ENCODE measurements at regions not wholly inside any gene's neighbourhood (a gene's known extent, or its start where the extent isn't known, plus 50 kb on each side); places are given as distances from the start of the nearest gene placed in this dataset.

GRCh38 chr13:72505376-72505775 lies 222.1 kb downstream of the MZT1 start:
- H3K36me3 ChIP-seq: no peaks in the 10 kb centered on the region
- H3K27me3 ChIP-seq: no peaks in the 10 kb centered on the region
- H3K9me3 ChIP-seq: no peaks in the 10 kb centered on the region
- no peak overlapping the region for H3K4me3 ChIP-seq
- TF ChIP-seq CTCF (IDR thresholded peaks at IDR 0.05) (no peak), POLR2A (IDR thresholded peaks at IDR 0.05) (no peak), EP300 (IDR thresholded peaks at IDR 0.05) (no peak)
- H3K27ac ChIP-seq: no peak overlapping the region
- DNase-seq: no peak
- intact Hi-C loops (cut with DNase I): no loop called here
- no peaks in the 10 kb centered on the region for H3K4me1 ChIP-seq (ENCODE audit: insufficient read depth)

DNA sequence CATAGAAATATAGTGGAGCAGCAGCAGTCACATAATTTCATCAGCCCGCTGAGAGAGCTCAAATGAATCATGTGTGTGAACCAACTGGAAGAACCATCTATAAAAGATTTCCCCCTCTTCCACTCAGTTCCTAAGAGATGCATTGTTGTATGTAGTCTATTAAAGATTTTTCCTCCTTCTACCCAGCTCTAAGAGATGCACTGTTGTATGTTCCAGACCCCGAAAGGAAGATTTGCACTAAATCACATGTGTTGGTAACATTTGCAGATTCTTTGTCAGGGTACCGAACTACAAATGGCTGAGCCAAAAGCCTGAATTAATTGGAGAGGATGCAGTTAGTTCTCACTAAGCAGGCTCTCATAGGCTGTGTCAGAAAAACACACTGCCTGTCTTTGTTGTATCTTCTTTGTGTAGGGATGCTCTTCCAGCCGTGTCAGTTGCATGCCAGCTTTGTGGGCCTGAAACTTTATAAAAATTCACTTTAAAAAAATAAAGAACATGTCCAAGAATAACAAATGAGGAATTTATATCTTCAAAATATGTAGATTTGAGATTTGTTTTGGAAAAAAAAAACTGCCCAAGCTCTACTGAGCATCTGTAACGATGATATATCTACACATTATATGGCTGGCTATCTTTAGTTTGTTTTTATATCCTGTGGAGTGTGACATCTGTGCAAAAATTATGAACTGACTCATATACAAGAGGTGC lies 223.1 kb downstream of the MZT1 start:
- 50 to 53% (median 52%) methylated on average over 5 of the region's 5 CpGs for WGBS, 3 donors
- intact Hi-C loops (cut with DNase I): no loop called here
- TF ChIP-seq CTCF (IDR thresholded peaks at IDR 0.05) (no peak), EP300 (IDR thresholded peaks at IDR 0.05) (no peak), POLR2A (IDR thresholded peaks at IDR 0.05) (no peak)
- no peaks in the 10 kb centered on the region for H3K4me1 ChIP-seq (ENCODE audit: insufficient read depth)
- no peaks in the 10 kb centered on the region for H3K27me3 ChIP-seq
- no peak overlapping the region for H3K27ac ChIP-seq
- no peaks in the 10 kb centered on the region for H3K36me3 ChIP-seq
- H3K9me3 ChIP-seq: no peaks in the 10 kb centered on the region
- no peak for DNase-seq
- no peak overlapping the region for H3K4me3 ChIP-seq

GRCh38 chr13:72500851-72501250 lies 226.6 kb downstream of the MZT1 start:
- H3K4me1 ChIP-seq (ENCODE audit: insufficient read depth): no peaks in the 10 kb centered on the region
- no peaks in the 10 kb centered on the region for H3K36me3 ChIP-seq
- 82 to 94% (median 89%) methylated on average over 2 of the region's 2 CpGs for WGBS, 3 donors
- H3K27ac ChIP-seq: no peak overlapping the region
- H3K4me3 ChIP-seq: no peak overlapping the region
- TF ChIP-seq EP300 (IDR thresholded peaks at IDR 0.05): no peak
- no peak for TF ChIP-seq CTCF (IDR thresholded peaks at IDR 0.05)
- TF ChIP-seq POLR2A (IDR thresholded peaks at IDR 0.05): no peak
- DNase-seq: no peak
- intact Hi-C loops (cut with DNase I): no loop called here
- H3K27me3 ChIP-seq: no peaks in the 10 kb centered on the region
- no peaks in the 10 kb centered on the region for H3K9me3 ChIP-seq

DNA sequence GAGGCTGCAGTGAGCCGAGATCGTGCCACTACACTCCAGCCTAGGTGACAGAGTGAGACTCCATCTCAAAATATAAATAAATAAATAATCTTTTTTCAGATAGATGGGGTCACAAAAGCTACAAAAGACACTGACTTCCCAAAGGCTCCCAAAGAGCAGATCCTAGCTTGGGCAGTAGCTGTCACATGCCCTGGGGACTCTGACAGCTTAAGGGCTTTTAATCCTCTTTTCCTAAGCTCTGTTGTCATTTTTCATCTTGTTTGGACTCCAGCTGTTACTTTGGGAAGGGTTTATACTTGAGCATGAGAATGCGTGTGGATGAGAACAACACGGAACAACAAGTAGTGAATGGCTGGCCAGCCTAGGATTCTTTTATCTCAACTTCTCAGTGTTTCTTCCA lies 231.7 kb downstream of the MZT1 start:
- H3K36me3 ChIP-seq: no peaks in the 10 kb centered on the region
- intact Hi-C loops (cut with DNase I): no loop called here
- TF ChIP-seq EP300 (IDR thresholded peaks at IDR 0.05) (no peak), POLR2A (IDR thresholded peaks at IDR 0.05) (no peak), CTCF (IDR thresholded peaks at IDR 0.05) (no peak)

More for the DNA sequence above, 231.7 kb downstream of the MZT1 start:
- Histone ChIP-seq H3K27me3 (no peaks in the 10 kb centered on the region), H3K27ac (no peak overlapping the region), H3K9me3 (no peaks in the 10 kb centered on the region), H3K4me3 (no peak overlapping the region), H3K4me1 (ENCODE audit: insufficient read depth) (no peaks in the 10 kb centered on the region)
- 82 to 90% (median 88%) methylated on average over 4 of the region's 4 CpGs for whole genome bisulfite sequencing, 3 donors
- DNase-seq: no peak

All from ovary (tissue), 7 donors.